HG03354 (cell line): ENCODE measurements at regions not wholly inside any gene's neighbourhood (a gene's known extent, or its start where the extent isn't known, plus 50 kb on each side); places are given as distances from the start of the nearest gene placed in this dataset.

ENCODE experiments used
- ATAC-seq: cut with Tn5 transposase; IDR thresholded peaks from one replicate; pipeline ENCODE4 v1.9.1; 2021; ENCODE audit warnings: mild to moderate bottlenecking; ENCODE audit not compliant: unreplicated experiment, poor library complexity, severe bottlenecking

GRCh38 chr10:85542936-85543730 lies 823.5 kb downstream of the GRID1 start:
- ATAC-seq: no peak

- no peak for ATAC-seq
Measured at GRCh38 chr10:85544956-85545355, 821.6 kb downstream of the GRID1 start.

- no peak for ATAC-seq
Measured at GRCh38 chr10:85545874-85546273, 820.7 kb downstream of the GRID1 start.

GRCh38 chr10:85547460-85548023 lies 819.1 kb downstream of the GRID1 start:
- peak; percentile 7 for ATAC-seq

GRCh38 chr10:85548034-85548433 lies 818.6 kb downstream of the GRID1 start:
- peak; percentile 82 for ATAC-seq
